HCT116 (cell line): ENCODE measurements at regions not wholly inside any gene's neighbourhood (a gene's known extent, or its start where the extent isn't known, plus 50 kb on each side); places are given as distances from the start of the nearest gene placed in this dataset.

ENCODE experiments used
- CEBPB ChIP-seq: IDR thresholded peaks from 2 replicates; pipeline ENCODE4 v1.6.1; 2012; ENCODE audit warnings: low read depth
- CTCF ChIP-seq, 3 experiments: fragments of 200-600 bp in 1 of 3; sonication (generic) in 1 of 3; IDR thresholded peaks in 2 of 3; conservative IDR thresholded peaks in 1 of 3; 2 replicates each; pipeline ENCODE4 v1.5.1; 2012 to 2017; ENCODE audit warnings: low read depth in 2 of 3, low read length in 2 of 3, antibody characterized with exemption in 1 of 3, borderline replicate concordance in 1 of 3, control low read depth in 1 of 3, mild to moderate bottlenecking in 1 of 3, mixed read lengths in 1 of 3, mixed run types in 1 of 3, moderate library complexity in 1 of 3; ENCODE audit not compliant: insufficient read depth in 1 of 3
- EZH2 ChIP-seq: fragments of 200-600 bp; sonication (generic); IDR thresholded peaks from 2 replicates; pipeline ENCODE4 v1.6.1; 2017; ENCODE audit warnings: antibody characterized with exemption, mixed run types
- EZH2phosphoT487 ChIP-seq: fragments of 200-600 bp; IDR thresholded peaks from 2 replicates; pipeline ENCODE4 v1.6.1; 2018; ENCODE audit warnings: antibody characterized with exemption, borderline replicate concordance
- JUND ChIP-seq: IDR thresholded peaks from 2 replicates; pipeline ENCODE4 v1.6.1; 2012
- MAX ChIP-seq: IDR thresholded peaks from 2 replicates; pipeline ENCODE4 v1.6.1; 2012
- POLR2A ChIP-seq: IDR thresholded peaks from 2 replicates; pipeline ENCODE4 v1.7.0; 2011; ENCODE audit warnings: borderline replicate concordance; ENCODE audit not compliant: insufficient read depth, insufficient read length; ENCODE audit errors: extremely low read depth
- POLR2AphosphoS5 ChIP-seq: IDR thresholded peaks from 2 replicates; pipeline ENCODE4 v1.6.1; 2011; ENCODE audit warnings: mild to moderate bottlenecking, low read depth, low read length, moderate library complexity
- SIN3A ChIP-seq: IDR thresholded peaks from 2 replicates; pipeline ENCODE4 v1.6.1; 2012; ENCODE audit warnings: low read depth
- YY1 ChIP-seq: IDR thresholded peaks from 2 replicates; pipeline ENCODE4 v1.6.1; 2011; ENCODE audit warnings: low read length, low read depth, moderate library complexity, mild to moderate bottlenecking; ENCODE audit not compliant: insufficient replicate concordance; ENCODE audit errors: extremely low read depth

- TF ChIP-seq CTCF (IDR thresholded peaks at IDR 0.05 in 2 of 3, conservative IDR thresholded peaks at IDR 0.05 in 1 of 3; ENCODE audit: borderline replicate concordance in 1 of 3, insufficient read depth in 1 of 3, low read depth in 2 of 3, low read length in 2 of 3), result no peak
- no peak for TF ChIP-seq POLR2AphosphoS5
- TF ChIP-seq EZH2, result no peak
- no peak for TF ChIP-seq EZH2phosphoT487
- no peak for TF ChIP-seq MAX
- TF ChIP-seq JUND, result no peak
- TF ChIP-seq YY1, result no peak
- no peak for TF ChIP-seq POLR2A
- TF ChIP-seq CEBPB, result no peak
- TF ChIP-seq SIN3A, result no peak
These were observed 1025.5 kb downstream of the STIM2 start for GRCh38 chr4:27886120-27886519.
